Nucleus accumbens (tissue), 56 donors: ENCODE measurements at regions not wholly inside any gene's neighbourhood (a gene's known extent, or its start where the extent isn't known, plus 50 kb on each side); places are given as distances from the start of the nearest gene placed in this dataset.
"Not testable (repeated sequence)": the region's sequence is repeated elsewhere in the genome, so short reads cannot be mapped to it uniquely, and the experiment has no call there.

Experiments used
- DNase-seq, 56 donors: peaks; one replicate each; lab custom pipeline; 2025; lab: John Stamatoyannopoulos, UW

DNA sequence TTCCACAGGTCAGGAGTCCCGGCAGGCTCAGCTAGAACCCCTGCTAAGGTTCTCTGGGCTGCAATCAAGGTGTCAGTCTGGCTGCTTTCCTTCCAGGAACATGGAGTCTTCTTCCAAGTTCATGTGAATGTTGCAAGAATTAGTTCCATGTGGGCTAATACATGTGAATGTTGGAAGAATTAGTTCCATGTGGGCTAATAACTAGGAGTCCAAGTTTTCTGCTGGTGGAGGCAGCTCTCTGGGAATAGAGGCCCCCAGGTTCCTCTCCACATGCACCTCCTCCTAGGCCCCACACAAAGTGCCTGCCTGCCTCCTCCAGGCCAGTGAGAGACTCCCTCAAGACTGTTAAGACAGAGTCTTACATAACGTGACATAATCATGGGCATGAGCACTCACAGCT, 140.8 kb upstream of the SLC35G4 start:
- no peak for DNase-seq

DNA sequence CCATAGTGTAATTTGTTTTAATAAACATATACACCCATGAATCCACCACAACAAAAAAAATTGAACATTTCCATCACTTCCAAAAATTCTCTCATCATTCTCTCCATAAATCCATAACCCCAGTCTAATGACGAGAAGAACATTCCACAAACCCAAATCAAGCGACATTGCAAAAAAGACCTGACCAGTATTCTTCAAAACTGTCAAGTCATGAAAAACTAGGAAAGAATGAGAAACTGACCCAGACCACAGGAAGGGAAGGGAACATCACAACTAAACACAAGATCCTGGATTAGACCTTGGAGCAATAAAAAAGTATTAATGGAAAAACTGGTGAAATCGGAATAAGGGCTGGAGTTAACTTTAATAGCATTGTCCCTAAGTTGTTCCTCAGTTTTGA, 141.3 kb upstream of the SLC35G4 start:
- no peak for DNase-seq

DNA sequence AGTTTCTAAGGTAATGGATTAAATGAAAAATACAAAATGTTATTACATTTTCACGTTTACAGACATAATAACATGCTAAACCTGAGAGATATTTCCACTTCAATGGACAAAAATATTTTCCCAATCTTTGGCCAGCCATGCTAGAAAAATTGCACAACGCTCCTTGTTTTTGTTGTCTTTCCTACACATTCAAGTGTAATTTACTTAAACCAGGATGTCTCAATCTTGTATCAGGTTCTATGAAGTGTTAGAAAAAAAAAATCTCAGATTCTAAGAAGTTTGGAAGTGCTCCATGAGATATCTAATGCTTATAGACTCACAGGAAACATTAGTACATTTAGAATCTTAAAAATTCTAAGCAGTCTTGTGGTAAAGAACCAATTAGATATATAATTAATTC, 141.8 kb upstream of the SLC35G4 start:
- no peak for DNase-seq

DNA sequence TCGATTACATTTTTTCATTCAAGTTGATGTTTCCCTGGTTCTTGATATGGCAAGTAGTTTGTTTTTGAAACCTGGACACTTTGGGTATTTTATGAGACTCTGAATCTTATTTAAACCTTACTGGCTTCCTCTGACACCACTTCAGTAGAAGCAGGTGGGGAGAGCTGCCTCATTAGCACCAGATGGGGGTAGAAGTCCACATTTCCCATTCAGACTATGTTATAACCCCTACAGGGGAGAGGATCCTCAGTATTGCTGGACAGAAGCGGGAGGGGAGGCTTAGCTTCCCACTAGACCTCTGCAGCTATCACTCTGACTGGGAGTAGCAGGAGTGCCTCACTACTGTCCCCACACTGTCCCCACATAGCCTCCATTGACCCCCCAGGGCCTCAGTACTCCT, 145.3 kb upstream of the SLC35G4 start:
- no peak for DNase-seq

DNA sequence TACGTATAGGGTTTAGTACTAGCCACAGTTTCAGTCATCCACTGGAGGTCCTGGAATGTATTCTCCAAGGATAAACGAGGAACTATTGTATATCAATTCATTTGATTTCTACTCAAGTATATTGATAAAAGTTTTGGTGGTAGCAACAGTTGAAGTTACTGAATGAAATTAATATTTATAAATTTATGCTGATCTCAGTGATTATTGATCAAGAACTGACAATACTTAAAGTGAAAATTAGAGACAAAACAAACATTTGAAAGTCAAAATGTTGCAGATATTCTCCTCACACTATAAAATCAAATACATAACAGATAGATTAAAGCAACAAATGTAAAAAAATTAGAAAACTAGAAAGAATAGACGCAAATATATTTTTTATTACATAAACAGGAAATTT, 150.9 kb upstream of the SLC35G4 start:
- DNase-seq, result no peak

DNA sequence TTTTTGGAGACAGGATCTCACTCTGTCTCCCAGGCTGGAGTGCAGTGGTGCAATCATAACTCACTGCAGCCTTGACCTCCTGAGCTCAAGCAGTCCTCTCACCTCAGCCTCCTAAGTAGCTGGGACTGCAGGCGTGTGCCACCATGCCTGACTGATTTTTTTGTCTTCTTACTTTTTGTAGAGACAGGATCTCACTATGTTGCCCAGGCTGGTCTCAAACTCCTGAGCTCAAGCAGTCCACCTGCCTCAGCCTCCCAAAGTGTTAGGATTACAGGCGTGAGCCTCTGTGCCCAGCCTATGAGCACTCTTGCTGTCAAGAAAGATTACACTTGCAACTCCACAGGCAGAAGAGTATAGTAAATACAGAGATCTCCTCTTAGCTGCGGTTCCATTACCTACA, 151.5 kb upstream of the SLC35G4 start:
- DNase-seq, result not testable (repeated sequence)

DNA sequence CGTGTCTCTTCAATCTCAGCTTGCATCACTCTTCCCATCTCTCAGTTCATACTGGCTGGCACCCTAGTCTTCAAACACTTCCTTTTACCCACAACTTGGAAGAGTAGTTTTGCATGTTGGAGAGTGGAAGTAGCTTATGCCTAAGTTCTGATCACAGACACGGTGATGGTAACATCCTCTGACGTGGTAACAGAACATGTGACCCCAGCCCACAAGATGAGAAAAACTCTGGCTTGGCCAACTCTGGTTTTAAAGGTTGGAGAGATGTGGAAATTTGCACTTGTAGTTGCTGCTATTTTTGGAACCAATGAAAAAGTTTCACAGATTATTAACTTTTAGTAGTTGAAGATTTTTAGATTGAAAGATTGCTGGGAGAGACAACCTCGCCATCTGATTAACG, 155.4 kb upstream of the SLC35G4 start:
- DNase-seq, result no peak

DNA sequence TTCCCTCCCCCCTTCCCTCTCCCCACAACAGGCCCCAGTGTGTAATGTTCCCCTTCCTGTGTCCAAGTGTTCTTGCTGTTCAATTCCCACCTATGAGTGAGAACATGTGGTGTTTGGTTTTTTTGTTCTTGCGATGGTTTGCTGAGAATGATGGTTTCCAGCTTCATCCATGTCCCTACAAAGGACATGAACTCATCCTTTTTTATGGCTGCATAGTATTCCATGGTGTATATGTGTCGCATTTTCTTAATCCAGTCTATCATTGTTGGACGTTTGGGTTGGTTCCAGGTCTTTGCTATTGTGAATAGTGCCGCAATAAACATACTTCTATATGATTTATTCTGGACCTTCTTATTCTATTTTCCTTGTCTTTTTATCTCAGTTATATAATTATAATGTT, 165.2 kb upstream of the SLC35G4 start:
- DNase-seq, result not testable (repeated sequence)

DNA sequence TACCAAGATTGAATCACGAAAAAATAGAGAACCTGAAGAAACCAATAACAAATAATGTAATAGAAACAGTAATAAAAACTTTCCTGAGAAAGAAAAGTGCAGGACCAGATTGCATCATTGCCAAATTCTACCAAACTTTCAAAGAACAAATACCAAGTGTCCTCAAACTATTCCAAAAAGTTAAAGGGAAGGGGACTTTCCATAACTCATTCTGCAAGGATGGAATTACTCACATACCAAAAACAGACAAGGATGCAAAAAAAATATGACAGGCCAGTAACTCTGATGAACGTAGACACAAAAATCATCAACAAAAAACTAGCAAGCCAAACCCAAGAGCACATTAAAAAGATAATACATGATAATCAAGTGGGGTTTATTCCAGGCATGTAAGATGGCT, 172.3 kb upstream of the SLC35G4 start:
- DNase-seq, result no peak

DNA sequence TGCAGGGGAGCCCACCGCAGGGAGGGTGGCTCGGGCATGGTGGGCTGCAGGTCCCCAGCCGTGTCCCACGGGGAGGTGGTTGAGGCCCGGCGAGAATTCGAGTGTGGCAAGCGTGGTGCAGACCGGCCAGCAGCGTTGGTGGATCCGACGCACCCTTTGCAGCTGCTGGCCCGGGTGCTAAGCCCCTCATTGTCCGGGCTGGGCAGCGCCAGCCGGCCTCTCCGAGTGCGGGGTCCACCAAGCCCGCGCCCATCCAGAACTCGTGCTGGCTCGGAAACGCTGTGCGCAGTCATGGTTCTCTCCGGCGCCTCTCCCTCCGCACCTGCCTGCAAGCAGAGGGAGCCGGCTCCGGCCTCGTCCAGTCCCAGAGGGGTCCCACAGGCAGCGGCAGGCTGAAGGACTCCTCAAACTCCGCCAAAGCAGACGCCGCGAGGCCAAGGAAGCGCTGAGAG, 177.0 kb upstream of the SLC35G4 start:
- no peak for DNase-seq

DNA sequence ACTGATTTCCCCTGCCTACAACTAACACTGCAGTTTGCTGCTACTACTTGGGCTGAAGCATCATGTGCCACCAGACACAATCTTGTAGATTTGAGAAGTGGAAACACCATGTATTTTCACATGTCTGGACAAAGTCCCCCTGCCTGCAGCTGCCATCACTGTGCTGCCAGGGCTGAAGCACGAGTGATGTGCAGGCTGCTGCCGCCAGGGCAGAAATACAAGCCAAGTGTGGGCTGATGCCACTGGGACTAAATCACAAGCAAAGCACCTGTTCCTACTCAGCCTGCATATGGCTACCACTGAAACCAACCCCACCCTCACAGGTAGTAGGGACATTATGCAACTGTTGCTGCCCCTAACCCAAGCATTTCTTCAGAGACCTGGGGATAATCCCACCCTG, 179.5 kb upstream of the SLC35G4 start:
- DNase-seq, result no peak

DNA sequence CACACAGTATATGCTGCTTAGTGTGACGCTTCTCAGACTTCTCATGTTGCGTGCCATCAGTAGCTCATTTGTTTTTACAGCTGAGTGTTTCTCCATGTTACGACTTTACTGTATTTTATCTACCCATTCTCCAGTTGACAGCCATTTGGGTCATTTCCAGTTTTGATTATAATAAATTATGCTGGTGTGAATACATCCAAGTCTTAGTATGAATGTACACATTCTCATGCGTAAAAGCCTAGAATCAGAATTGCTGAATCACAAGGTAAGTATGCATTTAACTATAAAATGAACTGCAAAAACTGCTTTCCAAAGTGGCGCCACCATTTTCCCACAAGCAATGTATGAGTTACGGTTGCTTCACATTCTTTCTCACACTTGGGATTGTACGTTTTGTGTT, 184.2 kb upstream of the SLC35G4 start:
- DNase-seq, result no peak

DNA sequence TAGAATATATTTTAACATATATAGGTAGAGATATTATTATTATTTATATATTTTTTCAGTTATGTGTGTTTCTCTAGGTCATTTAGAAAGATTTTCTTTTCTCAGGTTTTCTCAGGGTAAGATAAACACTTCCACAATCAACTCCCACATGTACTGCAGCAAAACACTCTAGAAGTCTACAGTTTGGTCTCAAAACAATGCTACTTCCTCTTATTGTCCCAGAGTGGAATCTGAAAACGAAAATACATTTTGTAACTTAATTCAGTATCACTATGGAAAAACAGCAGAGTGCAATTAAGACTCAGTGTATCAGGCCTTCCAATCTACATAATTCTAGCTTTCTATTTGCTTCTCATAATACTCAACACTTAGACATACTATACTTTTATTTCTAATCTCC, 190.1 kb upstream of the SLC35G4 start:
- DNase-seq, result no peak

DNA sequence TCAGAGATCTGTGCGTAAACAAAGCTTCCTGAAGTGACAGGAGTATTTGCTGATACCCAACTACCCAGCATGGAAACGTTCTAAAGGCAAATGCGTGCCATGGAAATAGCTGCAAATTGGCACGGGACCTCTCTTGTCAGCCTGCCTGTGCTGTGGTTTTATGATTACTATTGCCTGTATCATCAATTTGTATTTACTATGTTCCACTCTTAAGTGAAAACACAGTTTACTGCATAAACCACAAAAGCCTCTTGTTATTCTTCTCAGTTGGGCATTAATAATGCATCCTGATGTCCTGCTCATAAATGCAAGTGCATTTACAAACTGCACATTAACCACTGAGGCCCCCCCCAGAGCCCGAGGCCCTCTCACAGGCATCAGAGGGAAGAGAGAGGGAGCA, 196.6 kb upstream of the SLC35G4 start:
- DNase-seq, result no peak

DNA sequence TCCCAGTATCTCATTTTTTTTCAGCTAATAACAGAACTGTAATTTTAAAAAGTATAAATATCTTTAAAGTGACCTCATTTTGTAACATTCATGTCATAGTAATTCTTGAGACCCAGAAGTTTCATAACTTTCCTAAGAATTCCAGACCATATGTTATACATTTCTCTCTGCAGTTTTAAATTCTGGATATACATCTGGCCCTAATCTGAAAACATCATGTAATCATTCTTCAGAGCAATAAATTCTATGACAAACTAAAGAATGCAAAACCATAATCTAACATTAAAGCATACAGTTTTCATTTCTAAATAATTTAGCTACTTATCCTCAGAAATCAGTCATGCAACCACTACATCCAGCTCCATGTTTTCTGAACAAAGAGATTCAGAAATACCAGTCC, 198.3 kb upstream of the SLC35G4 start:
- no peak for DNase-seq

DNA sequence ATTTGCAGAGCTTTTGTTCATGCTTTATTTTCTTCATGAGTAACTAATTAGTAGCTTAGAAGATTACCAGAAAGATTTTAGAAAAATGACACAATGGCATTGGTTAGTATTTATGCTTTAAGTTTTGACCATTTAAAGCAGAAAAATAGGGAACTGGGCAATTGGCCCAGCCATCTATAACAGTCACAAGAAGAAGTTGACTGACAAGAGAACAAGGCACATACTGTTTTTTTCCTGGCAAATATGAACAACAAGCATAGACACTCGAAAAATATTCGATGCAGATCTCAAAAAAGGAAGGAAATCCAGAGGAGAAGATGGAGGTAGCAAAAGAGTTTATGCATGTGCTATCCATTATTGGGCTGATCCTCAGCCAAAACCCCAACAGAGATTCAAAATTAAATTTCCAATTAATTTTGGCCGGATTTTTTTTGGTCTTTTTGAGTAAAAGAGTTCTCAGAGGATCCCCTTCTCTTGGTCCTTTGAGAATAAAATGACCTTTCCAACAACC, 200.8 kb upstream of the SLC35G4 start:
- DNase-seq, result no peak

DNA sequence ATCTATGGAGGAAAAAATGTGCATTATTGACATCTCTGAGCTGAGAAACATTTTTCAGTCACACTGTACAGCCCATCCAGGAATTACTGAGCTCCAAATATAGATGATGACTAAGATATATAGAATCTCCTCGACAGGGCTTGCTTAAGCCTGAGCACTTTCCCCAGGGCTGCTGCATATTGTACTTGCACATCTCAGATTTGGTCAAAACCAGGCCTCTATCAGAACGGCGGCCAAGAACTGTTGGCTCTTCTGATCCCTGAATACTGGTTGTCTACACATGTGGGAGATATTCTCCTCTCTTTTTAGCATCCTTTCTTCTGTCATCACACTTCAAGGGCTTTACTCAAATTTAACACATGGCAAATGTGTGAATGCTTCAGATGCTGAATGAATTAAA, 201.5 kb upstream of the SLC35G4 start:
- DNase-seq, result no peak

DNA sequence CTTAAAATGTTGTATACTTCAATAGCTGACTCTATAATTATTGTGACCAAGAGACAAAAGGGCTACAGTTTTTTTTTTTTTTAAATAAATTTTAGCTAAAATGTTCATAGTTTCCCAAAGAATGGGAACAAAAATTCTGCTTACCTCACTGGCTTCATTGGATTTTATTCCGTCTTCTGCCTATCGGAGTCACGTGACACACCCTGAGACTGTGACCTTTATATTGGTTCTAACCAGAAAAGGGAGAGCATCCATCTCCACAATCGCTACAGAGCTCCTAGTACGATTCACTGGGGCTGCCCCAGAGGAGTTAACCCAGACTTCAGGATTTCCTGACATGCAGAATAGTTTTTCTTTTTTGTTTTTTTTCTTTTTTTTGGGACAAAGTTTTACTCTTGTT, 203.6 kb upstream of the SLC35G4 start:
- no peak for DNase-seq

DNA sequence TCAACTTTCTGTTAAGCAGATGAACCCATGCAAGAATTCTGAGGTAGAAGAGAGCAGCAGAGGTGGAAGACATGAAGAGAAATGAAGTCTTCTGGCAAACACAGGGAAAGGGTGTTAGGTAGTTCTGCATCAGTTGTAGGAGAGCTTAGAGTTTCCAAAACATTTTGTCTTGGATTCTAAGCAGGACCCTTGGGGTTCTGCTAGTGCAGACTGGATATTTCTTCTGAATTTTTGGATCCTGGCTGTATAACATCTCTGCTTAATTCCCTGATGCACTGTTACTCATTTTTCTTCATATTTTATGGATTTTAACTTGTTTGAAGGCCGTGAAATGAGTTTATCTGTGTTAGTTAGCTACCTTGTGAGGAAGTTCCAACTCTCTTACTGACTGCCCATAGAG, 208.7 kb upstream of the SLC35G4 start:
- DNase-seq, result no peak

DNA sequence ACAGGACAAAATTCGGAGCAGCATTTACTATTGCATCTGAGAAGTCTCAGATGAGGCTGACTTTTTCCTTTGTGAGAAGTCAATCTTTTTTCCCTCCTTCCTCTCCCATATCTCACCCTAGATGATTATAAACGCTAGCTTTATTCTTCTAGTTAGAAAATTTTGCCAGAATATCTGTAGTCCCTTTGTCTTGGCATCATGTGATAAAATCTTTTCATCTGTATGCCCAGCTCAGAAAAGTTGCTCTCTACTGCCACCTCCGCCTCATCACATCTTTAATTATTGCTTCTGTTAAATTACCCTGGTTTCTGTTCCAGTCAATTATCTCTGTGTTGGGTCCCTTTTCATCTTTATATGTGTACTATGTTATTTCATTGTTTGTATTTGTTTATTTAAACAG, 210.8 kb upstream of the SLC35G4 start:
- DNase-seq, result no peak

DNA sequence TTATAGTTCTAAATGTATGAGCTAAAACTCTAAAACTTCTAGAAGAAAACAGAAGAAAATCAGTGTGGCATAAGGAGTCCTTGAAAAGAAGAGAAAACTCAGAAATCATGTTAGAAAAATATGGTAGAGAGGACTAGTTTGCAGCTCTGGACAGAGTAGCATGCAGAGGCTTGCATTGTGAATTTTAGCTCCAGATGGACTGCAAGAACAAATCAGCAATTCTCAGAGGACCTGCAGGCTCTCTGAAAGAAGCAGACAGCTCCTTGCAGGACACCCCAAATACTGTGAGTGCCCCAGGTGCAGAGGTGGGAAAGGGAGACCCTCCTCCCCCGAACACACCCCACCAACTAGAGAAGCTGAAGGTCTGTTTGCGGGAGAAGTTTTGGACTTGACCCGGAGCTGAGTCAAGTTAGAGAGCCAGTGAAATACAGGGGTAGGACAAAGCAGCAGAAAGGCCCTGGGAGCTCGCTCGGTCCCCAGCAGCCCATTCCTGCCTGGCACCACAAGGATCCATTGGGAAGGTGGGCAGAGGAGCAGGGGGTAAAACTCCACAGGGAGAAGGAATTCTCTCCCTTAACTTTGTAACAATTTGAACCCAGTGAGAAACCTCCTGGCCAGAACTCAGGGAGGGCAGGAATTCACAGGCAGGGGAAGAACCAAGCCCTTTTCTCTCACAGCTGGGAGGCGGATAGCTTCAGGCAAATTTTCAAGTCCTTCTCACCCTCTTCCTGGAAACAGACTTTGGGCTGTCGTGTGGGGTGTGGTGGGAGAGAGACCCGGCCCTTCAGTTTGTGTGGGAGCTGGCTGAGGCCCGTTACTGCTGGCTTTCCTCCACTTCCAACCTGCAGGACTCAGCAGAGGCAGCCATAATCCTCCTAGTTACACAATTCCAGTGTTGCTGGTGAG, 216.2 kb upstream of the SLC35G4 start:
- no peak for DNase-seq

DNA sequence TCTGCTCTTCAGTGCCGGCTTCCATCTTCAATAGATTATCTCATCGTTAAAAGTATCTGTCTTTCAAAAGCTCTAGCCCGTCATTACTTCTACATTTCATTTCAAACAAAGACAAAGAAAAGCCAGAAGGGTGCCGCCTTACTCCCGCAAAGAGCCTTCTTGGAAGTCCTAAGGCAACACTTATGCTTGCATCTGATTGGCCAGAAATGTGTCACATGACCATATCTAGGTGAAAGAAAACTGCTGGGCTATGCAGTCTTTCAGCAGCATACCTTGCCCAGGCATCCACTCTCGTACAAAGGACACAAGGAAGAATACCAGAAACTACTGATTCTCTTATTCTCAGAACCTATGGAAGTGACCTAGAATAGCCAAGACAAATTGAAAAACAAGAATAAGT, 217.1 kb upstream of the SLC35G4 start:
- no peak for DNase-seq

DNA sequence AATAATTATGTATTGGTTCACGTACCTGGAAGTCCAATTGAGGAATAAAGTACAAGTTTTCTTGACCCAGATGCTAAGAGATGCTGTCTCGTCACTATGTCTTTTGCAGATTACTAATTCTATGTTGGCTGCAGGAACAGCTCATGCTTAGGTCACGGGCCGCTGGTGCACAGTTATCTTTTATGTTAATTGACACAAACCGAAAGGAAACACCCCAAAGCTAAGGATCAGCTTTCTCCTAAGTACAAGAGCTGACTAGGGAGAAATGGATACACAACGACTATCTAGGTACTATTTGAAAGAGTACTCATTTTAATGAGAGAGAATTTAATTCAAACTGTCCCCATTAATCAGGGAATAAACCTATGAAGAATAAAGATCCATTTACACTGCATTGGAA, 217.7 kb upstream of the SLC35G4 start:
- no peak for DNase-seq
